Mesothelial cell of epicardium (in vitro differentiated cells): ENCODE measurements at regions not wholly inside any gene's neighbourhood (a gene's known extent, or its start where the extent isn't known, plus 50 kb on each side); places are given as distances from the start of the nearest gene placed in this dataset.

Source experiments
- DNase-seq, 2 experiments: peaks; one replicate each; pipeline ENCODE4 v3.0.0; 2021; ENCODE audit warnings: low spot score in 2 of 2; ENCODE audit not compliant: unreplicated experiment in 2 of 2
- H3K27ac Mint-ChIP-seq: 2 replicates; pipeline ENCODE4 v1.8.0; 2021; ENCODE audit warnings: mixed read lengths
- H3K27me3 Mint-ChIP-seq: 2 replicates; pipeline ENCODE4 v1.8.0; 2021; ENCODE audit warnings: low read depth, mixed read lengths
- H3K36me3 Mint-ChIP-seq: 2 replicates; pipeline ENCODE4 v1.8.0; 2021; ENCODE audit warnings: mixed read lengths
- H3K4me1 Mint-ChIP-seq: 2 replicates; pipeline ENCODE4 v1.8.0; 2021; ENCODE audit warnings: mixed read lengths
- H3K4me3 Mint-ChIP-seq: 2 replicates; pipeline ENCODE4 v1.8.0; 2021; ENCODE audit warnings: mild to moderate bottlenecking, moderate library complexity, mixed read lengths
- H3K9me3 Mint-ChIP-seq: 2 replicates; pipeline ENCODE4 v1.8.0; 2021; ENCODE audit warnings: mixed read lengths
- CTCF ChIP-seq: fragments of 200-600 bp; sonication (generic); IDR thresholded peaks from one replicate; pipeline ENCODE4 v1.5.0; 2021; ENCODE audit warnings: antibody characterized with exemption; ENCODE audit not compliant: unreplicated experiment

- H3K4me1 Mint-ChIP-seq, result peaks cover 9% of the 10 kb centered on the region
- no peak overlapping the region for H3K27ac Mint-ChIP-seq
- TF ChIP-seq CTCF, result no peak
- peaks cover 4% of the 10 kb centered on the region for H3K9me3 Mint-ChIP-seq
- no peak overlapping the region for H3K4me3 Mint-ChIP-seq
- H3K36me3 Mint-ChIP-seq, result no peaks in the 10 kb centered on the region
- H3K27me3 Mint-ChIP-seq, result no peaks in the 10 kb centered on the region
- no peak for DNase-seq
Observed at GRCh38 chr10:5297466-5297865, 67.3 kb upstream of the UCN3 start.

- Mint-ChIP-seq H3K4me1 (peaks cover 9% of the 10 kb centered on the region), H3K9me3 (peaks cover 4% of the 10 kb centered on the region), H3K27me3 (no peaks in the 10 kb centered on the region), H3K27ac (no peak overlapping the region), H3K4me3 (no peak overlapping the region), H3K36me3 (no peaks in the 10 kb centered on the region)
- DNase-seq, result no peak
- TF ChIP-seq CTCF, result no peak
Observed at GRCh38 chr10:5297996-5298395, 66.8 kb upstream of the UCN3 start.

- Mint-ChIP-seq H3K4me3 (no peak overlapping the region), H3K27me3 (no peaks in the 10 kb centered on the region), H3K27ac (no peak overlapping the region), H3K4me1 (no peaks in the 10 kb centered on the region), H3K9me3 (peaks cover 21% of the 10 kb centered on the region), H3K36me3 (no peaks in the 10 kb centered on the region)
- no peak for DNase-seq
- TF ChIP-seq CTCF, result no peak
Observed at GRCh38 chr10:5299950-5300349, 64.8 kb upstream of the UCN3 start.

GRCh38 chr10:5303504-5303903 is 61.3 kb upstream of the UCN3 start:
- no peak for DNase-seq
- TF ChIP-seq CTCF, result no peak
- H3K27ac Mint-ChIP-seq, result no peak overlapping the region
- H3K27me3 Mint-ChIP-seq, result no peaks in the 10 kb centered on the region
- peaks cover 42% of the 10 kb centered on the region for H3K9me3 Mint-ChIP-seq
- no peaks in the 10 kb centered on the region for H3K36me3 Mint-ChIP-seq
- no peak overlapping the region for H3K4me3 Mint-ChIP-seq
- H3K4me1 Mint-ChIP-seq, result no peaks in the 10 kb centered on the region

- H3K9me3 Mint-ChIP-seq, result peaks cover 53% of the 10 kb centered on the region
- no peaks in the 10 kb centered on the region for H3K36me3 Mint-ChIP-seq
- no peak overlapping the region for H3K27ac Mint-ChIP-seq
- H3K4me1 Mint-ChIP-seq, result no peaks in the 10 kb centered on the region
- TF ChIP-seq CTCF, result no peak
- no peak for DNase-seq
- no peak overlapping the region for H3K4me3 Mint-ChIP-seq
- peaks cover 2% of the 10 kb centered on the region for H3K27me3 Mint-ChIP-seq
Observed at GRCh38 chr10:5305374-5305773, 59.4 kb upstream of the UCN3 start.

- H3K9me3 Mint-ChIP-seq, result peaks cover 36% of the 10 kb centered on the region
- H3K27me3 Mint-ChIP-seq, result peaks cover 4% of the 10 kb centered on the region
- no peak for TF ChIP-seq CTCF
- no peak overlapping the region for H3K27ac Mint-ChIP-seq
- DNase-seq, result no peak
- no peak overlapping the region for H3K4me3 Mint-ChIP-seq
- no peaks in the 10 kb centered on the region for H3K4me1 Mint-ChIP-seq
- H3K36me3 Mint-ChIP-seq, result no peaks in the 10 kb centered on the region
Observed at GRCh38 chr10:5310914-5311313, 53.9 kb upstream of the UCN3 start.
